ENCODE measurements at regions not wholly inside any gene's neighbourhood (a gene's known extent, or its start where the extent isn't known, plus 50 kb on each side); places are given as distances from the start of the nearest gene placed in this dataset.

GRCh38 chr4:43983610-43984009 is 465.0 kb downstream of the KCTD8 start:
- DNase-seq (no peak), ATAC-seq (ENCODE audit: low FRiP score in 2 of 2) (no peak)
- Histone ChIP-seq H3K9me3 (no peaks in the 10 kb centered on the region), H3K27me3 (no peaks in the 10 kb centered on the region), H3K27ac (no peak overlapping the region), H3K4me3 (no peak overlapping the region), H3K36me3 (no peaks in the 10 kb centered on the region), H3K4me1 (no peaks in the 10 kb centered on the region)
- 62 to 67% methylated on average over 1 of the region's 1 CpG for WGBS, 2 donors
- TF ChIP-seq POLR2AphosphoS5 (IDR thresholded peaks at IDR 0.05) (no peak), POLR2A (IDR thresholded peaks at IDR 0.05) (no peak), CTCF (IDR thresholded peaks at IDR 0.05) (no peak), EP300 (IDR thresholded peaks at IDR 0.05) (no peak)

- Histone ChIP-seq H3K36me3 (no peaks in the 10 kb centered on the region), H3K4me1 (no peaks in the 10 kb centered on the region), H3K27me3 (no peaks in the 10 kb centered on the region), H3K27ac (no peak overlapping the region), H3K4me3 (no peak overlapping the region), H3K9me3 (no peaks in the 10 kb centered on the region)
- ATAC-seq (ENCODE audit: low FRiP score in 2 of 2) (no peak), DNase-seq (no peak)
- WGBS, 2 donors = 94 to 96% methylated on average over 9 of the region's 9 CpGs
- no peak for TF ChIP-seq POLR2A (IDR thresholded peaks at IDR 0.05)
- no peak for TF ChIP-seq POLR2AphosphoS5 (IDR thresholded peaks at IDR 0.05)
- no peak for TF ChIP-seq EP300 (IDR thresholded peaks at IDR 0.05)
- TF ChIP-seq CTCF (IDR thresholded peaks at IDR 0.05) = no peak
These were observed 461.2 kb downstream of the KCTD8 start for GRCh38 chr4:43987331-43987944.

GRCh38 chr4:43990551-43990950 is 458.1 kb downstream of the KCTD8 start:
- no peaks in the 10 kb centered on the region for H3K27me3 ChIP-seq
- DNase-seq = no peak
- no peaks in the 10 kb centered on the region for H3K9me3 ChIP-seq
- ATAC-seq (ENCODE audit: low FRiP score in 2 of 2) = no peak
- TF ChIP-seq POLR2A (IDR thresholded peaks at IDR 0.05) (no peak), EP300 (IDR thresholded peaks at IDR 0.05) (no peak), CTCF (IDR thresholded peaks at IDR 0.05) (no peak), POLR2AphosphoS5 (IDR thresholded peaks at IDR 0.05) (no peak)
- no peaks in the 10 kb centered on the region for H3K36me3 ChIP-seq
- no peaks in the 10 kb centered on the region for H3K4me1 ChIP-seq
- no peak overlapping the region for H3K4me3 ChIP-seq
- no peak overlapping the region for H3K27ac ChIP-seq
- WGBS, 2 donors = 64 to 65% methylated on average over 7 of the region's 7 CpGs

- TF ChIP-seq EP300 (IDR thresholded peaks at IDR 0.05) = no peak
- no peak for TF ChIP-seq POLR2A (IDR thresholded peaks at IDR 0.05)
- TF ChIP-seq CTCF (IDR thresholded peaks at IDR 0.05) = no peak
- no peak for TF ChIP-seq POLR2AphosphoS5 (IDR thresholded peaks at IDR 0.05)
- H3K27ac ChIP-seq = no peak overlapping the region
- H3K4me1 ChIP-seq = no peaks in the 10 kb centered on the region
- H3K36me3 ChIP-seq = no peaks in the 10 kb centered on the region
- 64 to 65% methylated on average over 3 of the region's 3 CpGs for WGBS, 2 donors
- no peak for DNase-seq
- ATAC-seq (ENCODE audit: low FRiP score in 2 of 2) = no peak
- no peaks in the 10 kb centered on the region for H3K27me3 ChIP-seq
- H3K9me3 ChIP-seq = no peaks in the 10 kb centered on the region
- H3K4me3 ChIP-seq = no peak overlapping the region
These were observed 457.6 kb downstream of the KCTD8 start for GRCh38 chr4:43990963-43991362.

- ATAC-seq (ENCODE audit: low FRiP score in 2 of 2) = no peak
- H3K9me3 ChIP-seq = no peaks in the 10 kb centered on the region
- H3K4me3 ChIP-seq = no peak overlapping the region
- no peak for DNase-seq
- H3K4me1 ChIP-seq = no peaks in the 10 kb centered on the region
- H3K27ac ChIP-seq = no peak overlapping the region
- H3K27me3 ChIP-seq = no peaks in the 10 kb centered on the region
- TF ChIP-seq POLR2AphosphoS5 (IDR thresholded peaks at IDR 0.05) = no peak
- no peak for TF ChIP-seq EP300 (IDR thresholded peaks at IDR 0.05)
- TF ChIP-seq POLR2A (IDR thresholded peaks at IDR 0.05) = no peak
- TF ChIP-seq CTCF (IDR thresholded peaks at IDR 0.05) = no peak
- 59 to 63% methylated on average over 3 of the region's 3 CpGs for WGBS, 2 donors
- no peaks in the 10 kb centered on the region for H3K36me3 ChIP-seq
These were observed 456.1 kb downstream of the KCTD8 start for GRCh38 chr4:43992552-43992951.
